ENCODE measurements at regions not wholly inside any gene's neighbourhood (a gene's known extent, or its start where the extent isn't known, plus 50 kb on each side); places are given as distances from the start of the nearest gene placed in this dataset.

- no peak overlapping the region for H3K9ac ChIP-seq (ENCODE audit: insufficient read depth, low read length)
- no peaks in the 10 kb centered on the region for H3K9me3 ChIP-seq (ENCODE audit: control insufficient read depth, insufficient read depth, low read depth, low read length)
- H3K27me3 ChIP-seq (ENCODE audit: control insufficient read depth, insufficient read depth, low read length): no peaks in the 10 kb centered on the region
- H3K4me3 ChIP-seq (replicated peaks in 1 of 4; ENCODE audit: control extremely low read depth in 1 of 4, insufficient read depth in 1 of 4, low read depth in 3 of 4, low read length in 4 of 4): no peak overlapping the region
- TF ChIP-seq, protein P1, sequence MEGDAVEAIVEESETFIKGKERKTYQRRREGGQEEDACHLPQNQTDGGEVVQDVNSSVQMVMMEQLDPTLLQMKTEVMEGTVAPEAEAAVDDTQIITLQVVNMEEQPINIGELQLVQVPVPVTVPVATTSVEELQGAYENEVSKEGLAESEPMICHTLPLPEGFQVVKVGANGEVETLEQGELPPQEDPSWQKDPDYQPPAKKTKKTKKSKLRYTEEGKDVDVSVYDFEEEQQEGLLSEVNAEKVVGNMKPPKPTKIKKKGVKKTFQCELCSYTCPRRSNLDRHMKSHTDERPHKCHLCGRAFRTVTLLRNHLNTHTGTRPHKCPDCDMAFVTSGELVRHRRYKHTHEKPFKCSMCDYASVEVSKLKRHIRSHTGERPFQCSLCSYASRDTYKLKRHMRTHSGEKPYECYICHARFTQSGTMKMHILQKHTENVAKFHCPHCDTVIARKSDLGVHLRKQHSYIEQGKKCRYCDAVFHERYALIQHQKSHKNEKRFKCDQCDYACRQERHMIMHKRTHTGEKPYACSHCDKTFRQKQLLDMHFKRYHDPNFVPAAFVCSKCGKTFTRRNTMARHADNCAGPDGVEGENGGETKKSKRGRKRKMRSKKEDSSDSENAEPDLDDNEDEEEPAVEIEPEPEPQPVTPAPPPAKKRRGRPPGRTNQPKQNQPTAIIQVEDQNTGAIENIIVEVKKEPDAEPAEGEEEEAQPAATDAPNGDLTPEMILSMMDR (conservative IDR thresholded peaks at IDR 0.05 in 1 of 2, IDR thresholded peaks at IDR 0.05 in 1 of 2; ENCODE audit: low read depth in 1 of 2, low read length in 2 of 2): no peak
- no peak for TF ChIP-seq EZH2 (IDR thresholded peaks at IDR 0.05; ENCODE audit: low read length, missing control alignments)
- H2AFZ ChIP-seq (ENCODE audit: low read length): no peak overlapping the region
- H4K20me1 ChIP-seq (ENCODE audit: control insufficient read depth, extremely low read depth, insufficient read depth, low read length): no peaks in the 10 kb centered on the region
- no peaks in the 10 kb centered on the region for H3K4me1 ChIP-seq (ENCODE audit: control insufficient read depth, extremely low read depth, insufficient read depth, low read length)
- no peak overlapping the region for H3K4me2 ChIP-seq (ENCODE audit: extremely low read depth, insufficient read depth, low read length)
- no peak overlapping the region for H3K27ac ChIP-seq (ENCODE audit: insufficient read depth, low read length)
- DNase-seq (ENCODE audit: low read depth in 2 of 2): no peak
- H3K36me3 ChIP-seq (ENCODE audit: control insufficient read depth, insufficient read depth, low read length): no peaks in the 10 kb centered on the region
- H3K79me2 ChIP-seq (ENCODE audit: control insufficient read depth, insufficient read depth, low read length): no peaks in the 10 kb centered on the region
Observed at GRCh38 chr9:135277219-135278201, 190.0 kb downstream of the OLFM1 start.

DNA sequence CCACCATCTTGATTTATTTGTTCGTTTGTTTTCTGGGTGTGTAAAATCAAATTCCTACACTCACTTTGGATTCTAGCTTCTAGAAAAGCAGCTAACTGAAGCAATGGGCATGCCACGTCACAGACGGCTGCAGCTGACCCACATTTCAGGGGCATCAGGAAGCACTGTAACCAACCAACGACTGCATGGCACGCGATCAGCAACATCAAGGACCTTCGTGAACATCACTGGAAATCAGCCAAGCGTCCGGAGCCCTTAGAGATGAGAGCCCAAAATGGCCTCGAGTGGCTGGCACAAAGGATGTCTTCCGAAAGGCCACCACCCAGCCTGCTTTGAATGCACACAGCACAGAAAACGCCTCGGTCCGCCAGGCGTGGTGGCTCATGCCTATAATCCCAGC is 191.1 kb downstream of the OLFM1 start:
- no peak overlapping the region for H3K27ac ChIP-seq (ENCODE audit: insufficient read depth, low read length)
- no peaks in the 10 kb centered on the region for H3K4me1 ChIP-seq (ENCODE audit: control insufficient read depth, extremely low read depth, insufficient read depth, low read length)
- DNase-seq (ENCODE audit: low read depth in 2 of 2): no peak
- TF ChIP-seq EZH2 (IDR thresholded peaks at IDR 0.05; ENCODE audit: low read length, missing control alignments): no peak
- TF ChIP-seq, protein P1 (conservative IDR thresholded peaks at IDR 0.05 in 1 of 2, IDR thresholded peaks at IDR 0.05 in 1 of 2; ENCODE audit: low read depth in 1 of 2, low read length in 2 of 2): no peak
- H3K4me3 ChIP-seq (replicated peaks in 1 of 4; ENCODE audit: control extremely low read depth in 1 of 4, insufficient read depth in 1 of 4, low read depth in 3 of 4, low read length in 4 of 4): no peak overlapping the region
- no peak overlapping the region for H2AFZ ChIP-seq (ENCODE audit: low read length)
- H3K9ac ChIP-seq (ENCODE audit: insufficient read depth, low read length): no peak overlapping the region
- no peaks in the 10 kb centered on the region for H3K9me3 ChIP-seq (ENCODE audit: control insufficient read depth, insufficient read depth, low read depth, low read length)
- H3K36me3 ChIP-seq (ENCODE audit: control insufficient read depth, insufficient read depth, low read length): no peaks in the 10 kb centered on the region
- no peaks in the 10 kb centered on the region for H3K27me3 ChIP-seq (ENCODE audit: control insufficient read depth, insufficient read depth, low read length)
- H3K79me2 ChIP-seq (ENCODE audit: control insufficient read depth, insufficient read depth, low read length): no peaks in the 10 kb centered on the region
- H4K20me1 ChIP-seq (ENCODE audit: control insufficient read depth, extremely low read depth, insufficient read depth, low read length): no peaks in the 10 kb centered on the region
- H3K4me2 ChIP-seq (ENCODE audit: extremely low read depth, insufficient read depth, low read length): no peak overlapping the region

- Histone ChIP-seq H3K4me3 (replicated peaks in 1 of 4; ENCODE audit: control extremely low read depth in 1 of 4, insufficient read depth in 1 of 4, low read depth in 3 of 4, low read length in 4 of 4) (no peak overlapping the region), H2AFZ (ENCODE audit: low read length) (no peak overlapping the region), H3K27ac (ENCODE audit: insufficient read depth, low read length) (no peak overlapping the region), H3K27me3 (ENCODE audit: control insufficient read depth, insufficient read depth, low read length) (no peaks in the 10 kb centered on the region), H3K9me3 (ENCODE audit: control insufficient read depth, insufficient read depth, low read depth, low read length) (no peaks in the 10 kb centered on the region), H3K9ac (ENCODE audit: insufficient read depth, low read length) (no peak overlapping the region), H4K20me1 (ENCODE audit: control insufficient read depth, extremely low read depth, insufficient read depth, low read length) (no peaks in the 10 kb centered on the region), H3K4me1 (ENCODE audit: control insufficient read depth, extremely low read depth, insufficient read depth, low read length) (no peaks in the 10 kb centered on the region), H3K36me3 (ENCODE audit: control insufficient read depth, insufficient read depth, low read length) (no peaks in the 10 kb centered on the region), H3K79me2 (ENCODE audit: control insufficient read depth, insufficient read depth, low read length) (no peaks in the 10 kb centered on the region), H3K4me2 (ENCODE audit: extremely low read depth, insufficient read depth, low read length) (no peak overlapping the region)
- DNase-seq (ENCODE audit: low read depth in 2 of 2): no peak
- TF ChIP-seq EZH2 (IDR thresholded peaks at IDR 0.05; ENCODE audit: low read length, missing control alignments): no peak
- TF ChIP-seq, protein P1 (conservative IDR thresholded peaks at IDR 0.05 in 1 of 2, IDR thresholded peaks at IDR 0.05 in 1 of 2; ENCODE audit: low read depth in 1 of 2, low read length in 2 of 2): no peak
Observed at GRCh38 chr9:135279385-135279784, 191.9 kb downstream of the OLFM1 start.
